Uterus (tissue), 3 donors: ENCODE measurements at regions not wholly inside any gene's neighbourhood (a gene's known extent, or its start where the extent isn't known, plus 50 kb on each side); places are given as distances from the start of the nearest gene placed in this dataset.

Experiments
- DNase-seq, 2 donors: peaks; one replicate each; pipeline ENCODE4 v3.0.0-alpha.2; 2019 to 2020
- H3K27ac ChIP-seq, 2 donors: fragments of 200-600 bp; sonication (generic); 1 replicate in 1 of 2; 2 replicates in 1 of 2; pipeline ENCODE4 v1.5.1; 2016 to 2018
- H3K27me3 ChIP-seq, 2 donors: fragments of 200-600 bp; sonication (generic); one replicate each; pipeline ENCODE4 v1.5.1; 2018 to 2019; ENCODE audit warnings: control low read depth in 1 of 2
- H3K36me3 ChIP-seq, 2 donors: fragments of 200-600 bp; sonication (generic); one replicate each; pipeline ENCODE4 v1.5.1; 2019; ENCODE audit warnings: control low read depth in 1 of 2
- H3K4me1 ChIP-seq, 2 donors: fragments of 200-600 bp; sonication (generic); one replicate each; pipeline ENCODE4 v1.5.1; 2018 to 2019; ENCODE audit warnings: control low read depth in 1 of 2
- H3K4me3 ChIP-seq, 2 donors: fragments of 200-600 bp; sonication (generic); 1 replicate in 1 of 2; 2 replicates in 1 of 2; pipeline ENCODE4 v1.5.1; 2018 to 2019; ENCODE audit warnings: mild to moderate bottlenecking in 1 of 2
- H3K9me3 ChIP-seq, 2 donors: fragments of 200-600 bp; sonication (generic); one replicate each; pipeline ENCODE4 v1.5.1; 2019; ENCODE audit warnings: control low read depth in 1 of 2
- POLR2A ChIP-seq, 2 donors: fragments of 450-650 bp; IDR thresholded peaks; one replicate each; pipeline ENCODE4 v1.6.1; 2016; ENCODE audit warnings: antibody characterized with exemption in 2 of 2, mild to moderate bottlenecking in 1 of 2, moderate library complexity in 1 of 2
- intact Hi-C: fragments of 100-400 bp; cut with DNase I; formaldehyde crosslinking; loops from one replicate; pipeline ENCODE4 v1.15.1; 2023; ENCODE audit warnings: low total_unique reads
- TF ChIP-seq, protein P1 (sequence below), 4 experiments: fragments of 200-600 bp in 2 of 4; fragments of 450-650 bp in 2 of 4; sonication (generic) in 2 of 4; IDR thresholded peaks; one replicate each; pipeline ENCODE4 v1.5.1; 2016 to 2019; ENCODE audit warnings: antibody characterized with exemption in 4 of 4, mild to moderate bottlenecking in 2 of 4, moderate library complexity in 1 of 4
- donor health status: DM: yes; HTN: yes; CAD: no.

- DNase-seq, result no peak
- Histone ChIP-seq H3K4me3 (no peak overlapping the region), H3K9me3 (no peaks in the 10 kb centered on the region), H3K36me3 (no peaks in the 10 kb centered on the region), H3K27me3 (no peaks in the 10 kb centered on the region), H3K27ac (no peak overlapping the region), H3K4me1 (no peaks in the 10 kb centered on the region)
- intact Hi-C loops, result no loop called here
- TF ChIP-seq, protein P1, sequence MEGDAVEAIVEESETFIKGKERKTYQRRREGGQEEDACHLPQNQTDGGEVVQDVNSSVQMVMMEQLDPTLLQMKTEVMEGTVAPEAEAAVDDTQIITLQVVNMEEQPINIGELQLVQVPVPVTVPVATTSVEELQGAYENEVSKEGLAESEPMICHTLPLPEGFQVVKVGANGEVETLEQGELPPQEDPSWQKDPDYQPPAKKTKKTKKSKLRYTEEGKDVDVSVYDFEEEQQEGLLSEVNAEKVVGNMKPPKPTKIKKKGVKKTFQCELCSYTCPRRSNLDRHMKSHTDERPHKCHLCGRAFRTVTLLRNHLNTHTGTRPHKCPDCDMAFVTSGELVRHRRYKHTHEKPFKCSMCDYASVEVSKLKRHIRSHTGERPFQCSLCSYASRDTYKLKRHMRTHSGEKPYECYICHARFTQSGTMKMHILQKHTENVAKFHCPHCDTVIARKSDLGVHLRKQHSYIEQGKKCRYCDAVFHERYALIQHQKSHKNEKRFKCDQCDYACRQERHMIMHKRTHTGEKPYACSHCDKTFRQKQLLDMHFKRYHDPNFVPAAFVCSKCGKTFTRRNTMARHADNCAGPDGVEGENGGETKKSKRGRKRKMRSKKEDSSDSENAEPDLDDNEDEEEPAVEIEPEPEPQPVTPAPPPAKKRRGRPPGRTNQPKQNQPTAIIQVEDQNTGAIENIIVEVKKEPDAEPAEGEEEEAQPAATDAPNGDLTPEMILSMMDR (IDR thresholded peaks at IDR 0.05), result no peak
- no peak for TF ChIP-seq POLR2A (IDR thresholded peaks at IDR 0.05)
Measured at GRCh38 chr1:168911370-168911769, 182.4 kb upstream of the DPT start.

GRCh38 chr1:168913711-168914463 is 184.9 kb upstream of the DPT start:
- DNase-seq, result no peak
- H3K27ac ChIP-seq, result no peak overlapping the region
- no peaks in the 10 kb centered on the region for H3K36me3 ChIP-seq
- no peaks in the 10 kb centered on the region for H3K4me1 ChIP-seq
- intact Hi-C loops, result no loop called here
- no peak overlapping the region for H3K4me3 ChIP-seq
- H3K9me3 ChIP-seq, result no peaks in the 10 kb centered on the region
- TF ChIP-seq POLR2A (IDR thresholded peaks at IDR 0.05), result no peak
- TF ChIP-seq, protein P1 (IDR thresholded peaks at IDR 0.05), result no peak
- H3K27me3 ChIP-seq, result no peaks in the 10 kb centered on the region

DNA sequence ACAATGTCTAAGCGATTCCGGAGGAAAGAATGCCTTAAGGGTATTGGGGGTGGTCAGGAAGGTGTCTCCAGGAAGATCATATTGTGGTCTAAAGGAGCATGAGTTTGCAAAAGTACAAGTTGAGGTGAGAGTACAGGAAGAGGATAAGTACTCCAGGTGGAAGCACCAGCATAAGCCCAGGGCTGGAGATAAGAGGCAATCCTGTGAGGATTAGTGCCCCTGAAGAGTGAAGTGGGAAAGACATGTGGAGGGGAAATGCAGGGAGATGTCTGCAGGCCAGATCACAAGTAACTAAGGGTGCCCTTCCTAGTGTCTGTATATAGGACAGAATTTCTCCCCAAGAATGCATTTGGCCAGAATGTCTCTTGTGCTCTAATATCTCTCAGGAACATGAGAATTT is 188.3 kb upstream of the DPT start:
- Histone ChIP-seq H3K4me3 (no peak overlapping the region), H3K4me1 (no peaks in the 10 kb centered on the region), H3K9me3 (no peaks in the 10 kb centered on the region), H3K36me3 (no peaks in the 10 kb centered on the region), H3K27me3 (no peaks in the 10 kb centered on the region), H3K27ac (no peak overlapping the region)
- TF ChIP-seq, protein P1 (IDR thresholded peaks at IDR 0.05), result no peak
- TF ChIP-seq POLR2A (IDR thresholded peaks at IDR 0.05), result no peak
- intact Hi-C loops, result no loop called here
- DNase-seq, result no peak

DNA sequence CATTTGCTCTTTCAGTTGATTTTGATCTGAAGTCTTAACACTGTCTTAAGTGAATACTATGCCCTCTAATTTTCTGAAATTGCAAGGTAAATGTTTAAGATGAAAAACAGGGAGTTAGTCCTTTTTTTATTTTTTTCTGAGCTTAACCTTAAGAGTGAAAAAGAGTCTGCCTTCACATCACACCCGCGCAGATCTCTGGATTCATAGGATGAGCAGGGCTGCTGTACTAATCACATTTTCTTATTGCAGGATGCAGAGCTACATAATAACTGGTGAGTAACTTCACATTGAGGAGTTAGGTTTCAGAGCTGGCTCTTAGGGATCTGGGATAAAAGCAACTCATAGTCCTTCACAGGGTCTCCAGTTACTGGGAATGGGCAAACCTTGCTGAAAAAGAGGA is 188.7 kb upstream of the ATP1B1 start:
- no peak overlapping the region for H3K27ac ChIP-seq
- H3K4me3 ChIP-seq, result no peak overlapping the region
- H3K27me3 ChIP-seq, result no peaks in the 10 kb centered on the region
- TF ChIP-seq, protein P1 (IDR thresholded peaks at IDR 0.05), result no peak
- TF ChIP-seq POLR2A (IDR thresholded peaks at IDR 0.05), result no peak
- H3K4me1 ChIP-seq, result no peaks in the 10 kb centered on the region
- intact Hi-C loops, result no loop called here
- DNase-seq, result no peak
- no peaks in the 10 kb centered on the region for H3K9me3 ChIP-seq
- H3K36me3 ChIP-seq, result no peaks in the 10 kb centered on the region

- Histone ChIP-seq H3K4me3 (no peak overlapping the region), H3K4me1 (no peaks in the 10 kb centered on the region), H3K27ac (no peak overlapping the region), H3K36me3 (no peaks in the 10 kb centered on the region), H3K9me3 (no peaks in the 10 kb centered on the region), H3K27me3 (no peaks in the 10 kb centered on the region)
- DNase-seq, result no peak
- TF ChIP-seq, protein P1 (IDR thresholded peaks at IDR 0.05), result no peak
- TF ChIP-seq POLR2A (IDR thresholded peaks at IDR 0.05), result no peak
- intact Hi-C loops, result no loop called here
Measured at GRCh38 chr1:168918860-168919741, 187.4 kb upstream of the ATP1B1 start.
